Endothelial cell of umbilical vein (primary cell): ENCODE measurements at regions not wholly inside any gene's neighbourhood (a gene's known extent, or its start where the extent isn't known, plus 50 kb on each side); places are given as distances from the start of the nearest gene placed in this dataset.

Source experiments
- BruUV-seq: library from RNA; stranded (reverse); fragments of 400-500 nt; replicated peaks from 2 replicates; lab custom pipeline; 2021; lab: Mats Ljungman, UMichigan
- CTCF ChIA-PET: fragments of 300-600, 350-600 bp; sonication (Branson Sonifier 250); formaldehyde crosslinking; loops from one replicate; lab custom pipeline; 2021; ENCODE audit warnings: antibody characterized with exemption, inconsistent platforms; lab: Charles Lee
- POLR2A ChIA-PET: fragments of 300-600, 350-600 bp; sonication (Branson Sonifier 250); formaldehyde crosslinking; loops from one replicate; lab custom pipeline; 2021; ENCODE audit warnings: antibody characterized with exemption, inconsistent platforms; lab: Charles Lee
- DNase-seq: peaks from one replicate; pipeline ENCODE4 v3.0.0-alpha.2; 2011; ENCODE audit warnings: low read depth, low spot score
- FAIRE-seq: peaks from 2 replicates; lab custom pipeline; 2011; peaks lifted over from hg19 to GRCh38; lab: Jason Lieb, UNC
- H2AFZ ChIP-seq: 2 replicates; pipeline ENCODE4 v1.6.0; 2012; ENCODE audit warnings: low read depth, low read length, control low read depth, inconsistent platforms
- H3K27ac ChIP-seq: 2 replicates; pipeline ENCODE4 v1.5.1; 2011; ENCODE audit warnings: low read depth, mild to moderate bottlenecking, control low read depth, low read length, moderate library complexity; ENCODE audit not compliant: insufficient read depth
- H3K27me3 ChIP-seq, 2 experiments: 2 replicates each; pipeline versions ENCODE4 v1.6.0 to v1.6.1; 2011; ENCODE audit warnings: low read length in 2 of 2, mixed read lengths in 1 of 2; ENCODE audit not compliant: control insufficient read depth in 2 of 2, insufficient read depth in 2 of 2
- H3K36me3 ChIP-seq, 2 experiments: 2 replicates in 1 of 2; 3 replicates in 1 of 2; pipeline ENCODE4 v1.5.1; 2011; ENCODE audit warnings: low read length in 2 of 2, mild to moderate bottlenecking in 1 of 2, moderate library complexity in 1 of 2; ENCODE audit not compliant: control insufficient read depth in 2 of 2, insufficient read depth in 2 of 2; ENCODE audit errors: extremely low read depth in 1 of 2
- H3K4me1 ChIP-seq: 3 replicates; pipeline ENCODE4 v1.5.1; 2011; ENCODE audit warnings: mild to moderate bottlenecking, low read length; ENCODE audit not compliant: control insufficient read depth, insufficient read depth; ENCODE audit errors: extremely low read depth
- H3K4me2 ChIP-seq: 2 replicates; pipeline ENCODE4 v1.6.1; 2011; ENCODE audit warnings: low read length, control low read depth, mixed read lengths; ENCODE audit not compliant: insufficient read depth
- H3K4me3 ChIP-seq, 3 experiments: fragments of 200-600 bp in 1 of 3; sonication (generic), shearing (Covaris generic) in 1 of 3; replicated peaks in 1 of 3; 2 replicates each; pipeline ENCODE4 v1.5.1; 2011 to 2016; ENCODE audit warnings: control low read depth in 3 of 3, low read length in 3 of 3, mild to moderate bottlenecking in 2 of 3, inconsistent platforms in 1 of 3, low read depth in 1 of 3, moderate library complexity in 1 of 3; ENCODE audit not compliant: insufficient read depth in 1 of 3
- H3K79me2 ChIP-seq: 2 replicates; pipeline ENCODE4 v1.6.0; 2012; ENCODE audit warnings: low read length, inconsistent platforms; ENCODE audit not compliant: control insufficient read depth, insufficient read depth
- H3K9ac ChIP-seq: replicated peaks from 2 replicates; pipeline ENCODE3; 2011; ENCODE audit warnings: low read length, control low read depth; ENCODE audit not compliant: insufficient read depth; ENCODE audit errors: extremely low read depth
- H3K9me1 ChIP-seq: replicated peaks from 3 replicates; pipeline ENCODE4 v1.6.0; 2011; ENCODE audit warnings: mild to moderate bottlenecking, low read length; ENCODE audit not compliant: control insufficient read depth, insufficient read depth; ENCODE audit errors: extremely low read depth
- H3K9me3 ChIP-seq: replicated peaks from 2 replicates; pipeline ENCODE4 v1.5.1; 2012; ENCODE audit warnings: low read length, inconsistent platforms; ENCODE audit not compliant: control insufficient read depth, insufficient read depth
- H4K20me1 ChIP-seq: replicated peaks from 2 replicates; pipeline ENCODE3; 2011; ENCODE audit warnings: mild to moderate bottlenecking, low read length; ENCODE audit not compliant: control insufficient read depth, insufficient read depth; ENCODE audit errors: extremely low read depth
- EZH2 ChIP-seq: IDR thresholded peaks from 2 replicates; pipeline ENCODE4 v1.6.1; 2012; ENCODE audit warnings: borderline replicate concordance, low read depth, mild to moderate bottlenecking, moderate library complexity, low read length, inconsistent platforms; ENCODE audit not compliant: severe bottlenecking
- FOS ChIP-seq: IDR thresholded peaks from 2 replicates; pipeline ENCODE4 v1.6.1; 2011; ENCODE audit warnings: mild to moderate bottlenecking, low read length, moderate library complexity, borderline replicate concordance; ENCODE audit not compliant: insufficient read depth
- GATA2 ChIP-seq: IDR thresholded peaks from 2 replicates; pipeline ENCODE4 v1.7.0; 2011; ENCODE audit warnings: low read depth, mild to moderate bottlenecking, moderate library complexity, mixed read lengths, low read length; ENCODE audit not compliant: insufficient read length, insufficient read depth
- JUN ChIP-seq: IDR thresholded peaks from 2 replicates; pipeline ENCODE4 v1.6.1; 2011; ENCODE audit warnings: borderline replicate concordance, low read depth; ENCODE audit not compliant: insufficient read length, insufficient read depth
- MYC ChIP-seq: IDR thresholded peaks from one replicate; pipeline ENCODE4 v1.6.1; 2011; ENCODE audit warnings: mild to moderate bottlenecking, low read depth, low read length
- POLR2A ChIP-seq: IDR thresholded peaks from 2 replicates; pipeline ENCODE4 v1.6.1; 2012; ENCODE audit warnings: low read depth, mild to moderate bottlenecking, control low read depth, low read length
- POLR2AphosphoS5 ChIP-seq: IDR thresholded peaks from 2 replicates; pipeline ENCODE4 v1.6.1; 2012; ENCODE audit warnings: low read depth, mild to moderate bottlenecking, control low read depth, low read length, moderate library complexity; ENCODE audit not compliant: insufficient read depth
- dilution Hi-C: fragments of 300-500 bp; cut with MboI; formaldehyde crosslinking; loops from one replicate; pipeline ENCODE4 v1.15.0; 2019; ENCODE audit warnings: low sequenced_read_pairs; ENCODE audit not compliant: extremely low pct_ligation_motif_present
- intact Hi-C: fragments of 100-400 bp; cut with micrococcal nuclease; formaldehyde crosslinking; loops from one replicate; pipeline ENCODE4 v1.10.0; 2022
- TF ChIP-seq, protein P1 (sequence below), 2 donors: IDR thresholded peaks; 1 replicate in 1 of 2; 2 replicates in 1 of 2; pipeline ENCODE4 v1.5.1; 2011; ENCODE audit warnings: low read length in 2 of 2, mild to moderate bottlenecking in 2 of 2, moderate library complexity in 2 of 2, control low read depth in 1 of 2, inconsistent platforms in 1 of 2, low read depth in 1 of 2; ENCODE audit not compliant: insufficient read depth in 1 of 2; ENCODE audit errors: extremely low read depth in 1 of 2
- TF ChIP-seq, protein P2 (sequence below): IDR thresholded peaks from 2 replicates; pipeline ENCODE4 v1.6.1; 2011; ENCODE audit not compliant: insufficient read depth, insufficient read length

DNA sequence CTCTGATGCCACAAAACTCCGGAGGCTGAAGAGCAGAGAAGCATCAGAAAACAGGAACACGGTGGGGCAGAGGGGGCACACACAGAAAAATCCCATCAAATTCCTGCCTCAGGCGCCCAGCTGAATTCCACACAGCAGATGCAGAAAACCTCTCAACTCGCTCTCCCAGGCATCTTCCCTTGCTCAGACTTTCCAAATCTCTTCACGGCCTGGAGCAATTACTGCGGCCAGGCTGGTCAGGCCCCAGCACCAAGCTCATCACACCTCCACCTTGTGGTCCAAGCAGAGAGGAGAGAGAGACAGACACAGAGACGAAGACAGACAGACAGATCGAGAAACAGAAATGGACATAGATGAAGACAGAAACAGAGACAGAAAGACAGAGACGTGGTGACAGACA lies 89.0 kb downstream of the NCOR2 start:
- TF ChIP-seq EZH2 (no peak), MYC (no peak), POLR2AphosphoS5 (no peak), JUN (no peak), GATA2 (no peak), FOS (no peak), POLR2A (no peak)
- TF ChIP-seq, protein P1, sequence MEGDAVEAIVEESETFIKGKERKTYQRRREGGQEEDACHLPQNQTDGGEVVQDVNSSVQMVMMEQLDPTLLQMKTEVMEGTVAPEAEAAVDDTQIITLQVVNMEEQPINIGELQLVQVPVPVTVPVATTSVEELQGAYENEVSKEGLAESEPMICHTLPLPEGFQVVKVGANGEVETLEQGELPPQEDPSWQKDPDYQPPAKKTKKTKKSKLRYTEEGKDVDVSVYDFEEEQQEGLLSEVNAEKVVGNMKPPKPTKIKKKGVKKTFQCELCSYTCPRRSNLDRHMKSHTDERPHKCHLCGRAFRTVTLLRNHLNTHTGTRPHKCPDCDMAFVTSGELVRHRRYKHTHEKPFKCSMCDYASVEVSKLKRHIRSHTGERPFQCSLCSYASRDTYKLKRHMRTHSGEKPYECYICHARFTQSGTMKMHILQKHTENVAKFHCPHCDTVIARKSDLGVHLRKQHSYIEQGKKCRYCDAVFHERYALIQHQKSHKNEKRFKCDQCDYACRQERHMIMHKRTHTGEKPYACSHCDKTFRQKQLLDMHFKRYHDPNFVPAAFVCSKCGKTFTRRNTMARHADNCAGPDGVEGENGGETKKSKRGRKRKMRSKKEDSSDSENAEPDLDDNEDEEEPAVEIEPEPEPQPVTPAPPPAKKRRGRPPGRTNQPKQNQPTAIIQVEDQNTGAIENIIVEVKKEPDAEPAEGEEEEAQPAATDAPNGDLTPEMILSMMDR (IDR thresholded peaks at IDR 0.05; ENCODE audit: extremely low read depth in 1 of 2, insufficient read depth in 1 of 2, low read depth in 1 of 2, low read length in 2 of 2), result no peak
- TF ChIP-seq, protein P2, sequence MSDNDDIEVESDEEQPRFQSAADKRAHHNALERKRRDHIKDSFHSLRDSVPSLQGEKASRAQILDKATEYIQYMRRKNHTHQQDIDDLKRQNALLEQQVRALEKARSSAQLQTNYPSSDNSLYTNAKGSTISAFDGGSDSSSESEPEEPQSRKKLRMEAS, result no peak
- no TSS peak for BruUV-seq
- Histone ChIP-seq H3K4me3 (no peak overlapping the region), H4K20me1 (no peaks in the 10 kb centered on the region), H3K27me3 (no peaks in the 10 kb centered on the region), H3K36me3 (peaks cover 0 to 6% of the 10 kb centered on the region in 2 experiments), H2AFZ (no peak overlapping the region), H3K9ac (no peak overlapping the region), H3K27ac (no peak overlapping the region), H3K79me2 (no peaks in the 10 kb centered on the region), H3K4me2 (no peak overlapping the region), H3K9me3 (no peaks in the 10 kb centered on the region), H3K4me1 (no peaks in the 10 kb centered on the region), H3K9me1 (no peaks in the 10 kb centered on the region)
- ChIA-PET CTCF (interaction anchor here (0.7 to 1.6 kb wide), 2 partner anchors 11 to 12 kb away, joined by 3 read pairs; no protein-coding TSS in a partner anchor), POLR2A (no interaction called here)
- DNase-seq, result no peak
- dilution Hi-C loops, result no loop called here
- no peak for FAIRE-seq
- intact Hi-C loops, result no loop called here
